Mucosa of rectum (tissue), 2 donors: ENCODE measurements at regions not wholly inside any gene's neighbourhood (a gene's known extent, or its start where the extent isn't known, plus 50 kb on each side); places are given as distances from the start of the nearest gene placed in this dataset.

Experiments
- H3K27ac ChIP-seq, 2 donors: one replicate each; pipeline ENCODE4 v1.7.0; 2013; ENCODE audit warnings: inconsistent platforms in 2 of 2, low read depth in 2 of 2, low read length in 2 of 2
- H3K27me3 ChIP-seq, 2 donors: one replicate each; pipeline ENCODE4 v1.7.0; 2013; ENCODE audit warnings: low read length in 2 of 2; ENCODE audit not compliant: control insufficient read depth in 2 of 2, insufficient read depth in 2 of 2
- H3K36me3 ChIP-seq, 2 donors: one replicate each; pipeline ENCODE4 v1.7.0; 2013; ENCODE audit warnings: low read length in 2 of 2; ENCODE audit not compliant: control insufficient read depth in 2 of 2, insufficient read depth in 2 of 2
- H3K4me1 ChIP-seq, 2 donors: one replicate each; pipeline ENCODE4 v1.7.0; 2013; ENCODE audit warnings: low read length in 2 of 2, mild to moderate bottlenecking in 1 of 2; ENCODE audit not compliant: control insufficient read depth in 2 of 2, insufficient read depth in 2 of 2
- H3K4me3 ChIP-seq, 2 donors: one replicate each; pipeline ENCODE4 v1.7.0; 2013; ENCODE audit warnings: low read length in 2 of 2
- H3K9ac ChIP-seq, 2 donors: one replicate each; pipeline ENCODE4 v1.7.0; 2013; ENCODE audit warnings: low read length in 2 of 2, low read depth in 1 of 2, mild to moderate bottlenecking in 1 of 2
- H3K9me3 ChIP-seq, 2 donors: one replicate each; pipeline ENCODE4 v1.7.0; 2013; ENCODE audit warnings: low read length in 2 of 2; ENCODE audit not compliant: control insufficient read depth in 2 of 2
- donor health status: healthy.
- donor health status: Normal muscosa, but diverticular disease.

- Histone ChIP-seq H3K4me3 (no peak overlapping the region), H3K9me3 (no peaks in the 10 kb centered on the region), H3K9ac (no peak overlapping the region), H3K4me1 (no peaks in the 10 kb centered on the region), H3K27ac (no peak overlapping the region), H3K36me3 (no peaks in the 10 kb centered on the region), H3K27me3 (peaks cover 0 to 2% of the 10 kb centered on the region in 2 donors)
Measured at GRCh38 chr18:47557160-47557559, 305.7 kb upstream of the SKOR2 start.

GRCh38 chr18:47552783-47553182 lies 301.3 kb upstream of the SKOR2 start:
- Histone ChIP-seq H3K9ac (no peak overlapping the region), H3K4me3 (no peak overlapping the region), H3K27ac (no peak overlapping the region), H3K9me3 (no peaks in the 10 kb centered on the region), H3K27me3 (no peaks in the 10 kb centered on the region), H3K4me1 (no peaks in the 10 kb centered on the region), H3K36me3 (no peaks in the 10 kb centered on the region)

GRCh38 chr18:47550611-47551010 lies 299.2 kb upstream of the SKOR2 start:
- Histone ChIP-seq H3K4me3 (no peak overlapping the region), H3K4me1 (no peaks in the 10 kb centered on the region), H3K27me3 (peaks cover 0 to 2% of the 10 kb centered on the region in 2 donors), H3K36me3 (no peaks in the 10 kb centered on the region), H3K9ac (no peak overlapping the region), H3K27ac (no peak overlapping the region), H3K9me3 (no peaks in the 10 kb centered on the region)

- Histone ChIP-seq H3K9me3 (no peaks in the 10 kb centered on the region), H3K4me3 (no peak overlapping the region), H3K36me3 (no peaks in the 10 kb centered on the region), H3K27ac (no peak overlapping the region), H3K27me3 (peaks cover 0 to 2% of the 10 kb centered on the region in 2 donors), H3K4me1 (no peaks in the 10 kb centered on the region), H3K9ac (no peak overlapping the region)
Measured at GRCh38 chr18:47549021-47549540, 297.6 kb upstream of the SKOR2 start.

- Histone ChIP-seq H3K9ac (no peak overlapping the region), H3K4me3 (no peak overlapping the region), H3K4me1 (no peaks in the 10 kb centered on the region), H3K9me3 (no peaks in the 10 kb centered on the region), H3K36me3 (no peaks in the 10 kb centered on the region), H3K27me3 (peaks cover 0 to 2% of the 10 kb centered on the region in 2 donors), H3K27ac (no peak overlapping the region)
Measured at GRCh38 chr18:47547539-47548202, 296.2 kb upstream of the SKOR2 start.

GRCh38 chr18:47545613-47546012 lies 294.2 kb upstream of the SKOR2 start:
- Histone ChIP-seq H3K9me3 (no peaks in the 10 kb centered on the region), H3K4me3 (no peak overlapping the region), H3K9ac (no peak overlapping the region), H3K4me1 (no peaks in the 10 kb centered on the region), H3K27ac (no peak overlapping the region), H3K36me3 (no peaks in the 10 kb centered on the region), H3K27me3 (peaks cover 0 to 2% of the 10 kb centered on the region in 2 donors)

- Histone ChIP-seq H3K27me3 (peaks cover 0 to 2% of the 10 kb centered on the region in 2 donors), H3K9ac (no peak overlapping the region), H3K9me3 (no peaks in the 10 kb centered on the region), H3K27ac (no peak overlapping the region), H3K36me3 (no peaks in the 10 kb centered on the region), H3K4me1 (no peaks in the 10 kb centered on the region), H3K4me3 (no peak overlapping the region)
Measured at GRCh38 chr18:47543080-47543479, 291.6 kb upstream of the SKOR2 start.

DNA sequence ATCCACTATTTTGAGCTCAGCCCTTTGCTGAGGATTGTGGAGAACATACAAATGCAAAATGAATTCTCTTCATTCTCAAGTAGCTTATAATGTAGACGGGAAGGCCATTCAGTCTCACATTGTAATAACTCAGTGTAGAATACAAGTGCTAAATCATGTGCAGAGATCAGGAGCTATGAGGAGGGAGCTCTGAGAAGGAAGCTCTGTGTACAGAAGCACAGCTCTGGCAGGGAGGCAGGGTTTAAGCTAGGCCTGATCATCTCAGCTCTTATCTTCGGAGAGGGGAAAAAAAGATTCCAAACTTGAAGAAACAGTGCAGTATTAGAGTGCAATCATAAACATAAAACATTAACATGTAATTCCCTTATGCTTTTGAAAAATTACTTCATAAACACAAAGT lies 291.1 kb upstream of the SKOR2 start:
- Histone ChIP-seq H3K27ac (no peak overlapping the region), H3K36me3 (no peaks in the 10 kb centered on the region), H3K9me3 (no peaks in the 10 kb centered on the region), H3K4me1 (no peaks in the 10 kb centered on the region), H3K4me3 (no peak overlapping the region), H3K9ac (no peak overlapping the region), H3K27me3 (peaks cover 0 to 2% of the 10 kb centered on the region in 2 donors)

DNA sequence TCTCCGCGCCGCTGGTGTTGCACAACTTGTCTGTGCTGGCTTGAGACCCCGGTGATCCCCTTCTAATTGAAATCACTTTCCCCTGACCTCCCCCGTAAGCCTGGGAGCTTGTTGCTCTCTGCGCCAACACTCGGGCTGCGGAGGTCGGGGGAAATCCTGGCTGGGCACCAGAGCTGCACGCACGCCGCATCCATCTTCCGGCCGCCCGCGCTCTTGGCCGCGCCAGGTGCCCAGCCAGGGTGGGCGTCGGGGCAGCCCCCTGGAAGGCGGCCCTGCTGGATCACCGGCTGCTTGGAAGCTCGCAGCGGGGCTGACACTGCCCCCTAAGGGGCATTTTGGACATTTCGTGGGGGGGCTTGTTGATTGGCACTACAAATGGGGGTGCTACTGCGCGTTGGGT lies 280.3 kb upstream of the SKOR2 start:
- Histone ChIP-seq H3K9me3 (no peaks in the 10 kb centered on the region), H3K9ac (no peak overlapping the region), H3K4me1 (no peaks in the 10 kb centered on the region), H3K27ac (no peak overlapping the region), H3K4me3 (no peak overlapping the region), H3K36me3 (no peaks in the 10 kb centered on the region), H3K27me3 (peaks cover 0 to 3% of the 10 kb centered on the region in 2 donors)

DNA sequence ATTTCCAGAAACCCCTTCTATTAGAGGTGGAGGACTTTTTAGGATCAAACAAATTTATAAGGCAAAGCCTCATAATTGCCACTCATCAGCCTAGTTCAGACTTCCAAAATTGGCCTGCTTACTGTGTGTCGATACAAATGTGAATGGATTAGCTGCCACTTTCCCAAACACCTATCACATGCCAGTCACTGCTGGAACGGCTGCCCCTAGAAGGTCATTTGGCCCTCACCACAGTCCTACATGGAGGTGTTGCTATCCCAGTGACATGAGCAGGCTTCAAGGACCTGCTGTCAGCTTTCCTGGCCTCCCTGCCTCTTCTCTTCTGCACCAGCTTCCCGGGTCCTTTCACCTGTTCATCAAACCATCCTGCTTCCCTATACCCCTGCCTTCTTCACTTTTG lies 279.2 kb upstream of the SKOR2 start:
- peaks cover 0 to 3% of the 10 kb centered on the region in 2 donors for H3K27me3 ChIP-seq

More for the DNA sequence above, 279.2 kb upstream of the SKOR2 start:
- H3K9me3 ChIP-seq: no peaks in the 10 kb centered on the region
- no peaks in the 10 kb centered on the region for H3K4me1 ChIP-seq
- no peak overlapping the region for H3K9ac ChIP-seq
- H3K36me3 ChIP-seq: no peaks in the 10 kb centered on the region
- H3K27ac ChIP-seq: no peak overlapping the region
- H3K4me3 ChIP-seq: no peak overlapping the region
